ENCODE measurements at regions not wholly inside any gene's neighbourhood (a gene's known extent, or its start where the extent isn't known, plus 50 kb on each side); places are given as distances from the start of the nearest gene placed in this dataset.

DNA sequence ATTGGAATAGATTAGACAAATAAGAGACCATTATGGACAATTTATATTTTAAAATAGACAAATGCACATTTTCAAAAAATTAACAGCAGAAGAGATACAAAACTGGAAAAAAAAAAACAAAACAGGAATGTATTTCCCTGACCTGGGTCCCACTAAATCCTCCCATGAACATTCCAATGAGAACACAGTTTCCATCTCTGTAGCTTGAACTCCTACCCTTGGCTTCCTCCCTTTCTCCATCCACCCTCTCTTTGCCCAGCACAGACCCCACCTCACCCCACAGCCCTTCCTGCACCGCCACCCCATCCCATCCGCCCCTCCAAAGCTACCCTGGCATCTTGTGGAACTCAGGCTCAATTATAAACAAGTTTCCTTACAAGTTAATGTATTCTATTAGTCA is 71.2 kb upstream of the MPP7 start:
- no peak for TF ChIP-seq ZNF3 (CRISPR knock-in tag; IDR thresholded peaks at IDR 0.05)
- TF ChIP-seq, protein P1, sequence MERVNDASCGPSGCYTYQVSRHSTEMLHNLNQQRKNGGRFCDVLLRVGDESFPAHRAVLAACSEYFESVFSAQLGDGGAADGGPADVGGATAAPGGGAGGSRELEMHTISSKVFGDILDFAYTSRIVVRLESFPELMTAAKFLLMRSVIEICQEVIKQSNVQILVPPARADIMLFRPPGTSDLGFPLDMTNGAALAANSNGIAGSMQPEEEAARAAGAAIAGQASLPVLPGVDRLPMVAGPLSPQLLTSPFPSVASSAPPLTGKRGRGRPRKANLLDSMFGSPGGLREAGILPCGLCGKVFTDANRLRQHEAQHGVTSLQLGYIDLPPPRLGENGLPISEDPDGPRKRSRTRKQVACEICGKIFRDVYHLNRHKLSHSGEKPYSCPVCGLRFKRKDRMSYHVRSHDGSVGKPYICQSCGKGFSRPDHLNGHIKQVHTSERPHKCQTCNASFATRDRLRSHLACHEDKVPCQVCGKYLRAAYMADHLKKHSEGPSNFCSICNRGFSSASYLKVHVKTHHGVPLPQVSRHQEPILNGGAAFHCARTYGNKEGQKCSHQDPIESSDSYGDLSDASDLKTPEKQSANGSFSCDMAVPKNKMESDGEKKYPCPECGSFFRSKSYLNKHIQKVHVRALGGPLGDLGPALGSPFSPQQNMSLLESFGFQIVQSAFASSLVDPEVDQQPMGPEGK (CRISPR knock-in tag; IDR thresholded peaks at IDR 0.05; ENCODE audit: borderline replicate concordance): no peak
- TF ChIP-seq DNMT1 (IDR thresholded peaks at IDR 0.05): no peak
- no peak for TF ChIP-seq CBX1 (IDR thresholded peaks at IDR 0.05; ENCODE audit: low read depth)
- TF ChIP-seq ZNF274 (IDR thresholded peaks at IDR 0.05; ENCODE audit: borderline replicate concordance, low read depth, low read length): no peak
